Kidney capillary endothelial cell (primary cell): ENCODE measurements at regions not wholly inside any gene's neighbourhood (a gene's known extent, or its start where the extent isn't known, plus 50 kb on each side); places are given as distances from the start of the nearest gene placed in this dataset.

Experiments used
- DNase-seq: peaks from one replicate; pipeline ENCODE4 v3.0.0-alpha.2; 2018; ENCODE audit warnings: low spot score

GRCh38 chr6:33967966-33968724 lies 164.3 kb upstream of the MLN start:
- no peak for DNase-seq

- DNase-seq: no peak
Measured at GRCh38 chr6:33967265-33967767, 163.5 kb upstream of the MLN start.

GRCh38 chr6:33966536-33966935 lies 162.7 kb upstream of the MLN start:
- no peak for DNase-seq

GRCh38 chr6:33965766-33966165 lies 162.0 kb upstream of the MLN start:
- no peak for DNase-seq

- DNase-seq: no peak
Measured at GRCh38 chr6:33964387-33964786, 160.6 kb upstream of the MLN start.

GRCh38 chr6:33963136-33963750 lies 159.4 kb upstream of the MLN start:
- DNase-seq: no peak

- no peak for DNase-seq
Measured at GRCh38 chr6:33962246-33963027, 158.6 kb upstream of the MLN start.

GRCh38 chr6:33961691-33962090 lies 157.9 kb upstream of the MLN start:
- no peak for DNase-seq

GRCh38 chr6:33960345-33961313 lies 156.8 kb upstream of the MLN start:
- no peak for DNase-seq

- DNase-seq: no peak
Measured at GRCh38 chr6:33959661-33960344, 156.0 kb upstream of the MLN start.

GRCh38 chr6:33959329-33959651 lies 155.5 kb upstream of the MLN start:
- no peak for DNase-seq

- DNase-seq: no peak
Measured at GRCh38 chr6:33958526-33959328, 154.9 kb upstream of the MLN start.

- no peak for DNase-seq
Measured at GRCh38 chr6:33957892-33958525, 154.2 kb upstream of the MLN start.

GRCh38 chr6:33957131-33957891 lies 153.5 kb upstream of the MLN start:
- no peak for DNase-seq

GRCh38 chr6:33956206-33956605 lies 152.4 kb upstream of the MLN start:
- no peak for DNase-seq

GRCh38 chr6:33955566-33955965 lies 151.8 kb upstream of the MLN start:
- DNase-seq: no peak

GRCh38 chr6:33954453-33954852 lies 150.7 kb upstream of the MLN start:
- DNase-seq: no peak

GRCh38 chr6:33953171-33953570 lies 149.4 kb upstream of the MLN start:
- DNase-seq: no peak

GRCh38 chr6:33952016-33952415 lies 148.2 kb upstream of the MLN start:
- no peak for DNase-seq
